Activated CD4-positive, alpha-beta T cell treated with anti-CD3 and anti-CD28 coated beads, Interleukin-2, amount 10 ng/mL, durations not matched to agents 7 days and 5 days (primary cell): ENCODE measurements at regions not wholly inside any gene's neighbourhood (a gene's known extent, or its start where the extent isn't known, plus 50 kb on each side); places are given as distances from the start of the nearest gene placed in this dataset.
A peak's percentile ranks its signal among the peaks of the same experiment; 100 is the strongest.

Experiments used
- CTCF ChIA-PET: fragments of 350-600 bp; sonication (Branson Sonifier 250); formaldehyde crosslinking; loops from one replicate; lab custom pipeline; 2021; ENCODE audit warnings: antibody characterized with exemption; lab: Charles Lee
- POLR2A ChIA-PET: fragments of 350-600 bp; sonication (Branson Sonifier 250); formaldehyde crosslinking; loops from one replicate; lab custom pipeline; 2021; ENCODE audit warnings: antibody characterized with exemption; lab: Charles Lee
- DNase-seq: peaks from one replicate; pipeline ENCODE4 v3.0.0-alpha.2; 2020
- H3K27ac Mint-ChIP-seq: one replicate; pipeline ENCODE4 v1.8.0; 2021; ENCODE audit warnings: mild to moderate bottlenecking, moderate library complexity, mixed read lengths
- H3K27me3 Mint-ChIP-seq: one replicate; pipeline ENCODE4 v1.8.0; 2021; ENCODE audit warnings: mixed read lengths
- H3K36me3 Mint-ChIP-seq: one replicate; pipeline ENCODE4 v1.8.0; 2021; ENCODE audit warnings: low read depth, mixed read lengths
- H3K4me1 Mint-ChIP-seq: one replicate; pipeline ENCODE4 v1.8.0; 2021; ENCODE audit warnings: mixed read lengths
- H3K4me3 Mint-ChIP-seq: one replicate; pipeline ENCODE4 v1.8.0; 2021; ENCODE audit warnings: mild to moderate bottlenecking, moderate library complexity, mixed read lengths
- H3K9me3 Mint-ChIP-seq: one replicate; pipeline ENCODE4 v1.8.0; 2021; ENCODE audit warnings: mixed read lengths

- no peaks in the 10 kb centered on the region for H3K9me3 Mint-ChIP-seq
- CTCF ChIA-PET: interaction anchor here (4.4 kb wide), 1 partner anchor 204 kb away, joined by 17 read pairs; no protein-coding TSS in a partner anchor
- no peak overlapping the region for H3K4me3 Mint-ChIP-seq
- POLR2A ChIA-PET: no interaction called here
- H3K36me3 Mint-ChIP-seq: no peaks in the 10 kb centered on the region
- H3K4me1 Mint-ChIP-seq: no peaks in the 10 kb centered on the region
- H3K27me3 Mint-ChIP-seq: no peaks in the 10 kb centered on the region
- DNase-seq: no peak
- no peak overlapping the region for H3K27ac Mint-ChIP-seq
Measured at GRCh38 chr1:67555461-67556296, 125.5 kb upstream of the SERBP1 start.

- H3K9me3 Mint-ChIP-seq: no peaks in the 10 kb centered on the region
- no peak for DNase-seq
- no peaks in the 10 kb centered on the region for H3K27me3 Mint-ChIP-seq
- ChIA-PET POLR2A (no interaction called here), CTCF (interaction anchor here (0.7 to 4.4 kb wide), 4 partner anchors 16 to 203 kb away, joined by 3 to 17 read pairs (median 4); no protein-coding TSS in a partner anchor)
- H3K4me1 Mint-ChIP-seq: no peaks in the 10 kb centered on the region
- no peak overlapping the region for H3K4me3 Mint-ChIP-seq
- no peak overlapping the region for H3K27ac Mint-ChIP-seq
- no peaks in the 10 kb centered on the region for H3K36me3 Mint-ChIP-seq
Measured at GRCh38 chr1:67556297-67556900, 126.2 kb upstream of the SERBP1 start.

- no peak for DNase-seq
- CTCF ChIA-PET: interaction anchor here (1.2 to 4.4 kb wide), 6 partner anchors 15 to 208 kb away, joined by 3 to 17 read pairs (median 4); no protein-coding TSS in a partner anchor
- H3K9me3 Mint-ChIP-seq: no peaks in the 10 kb centered on the region
Measured at GRCh38 chr1:67557696-67558448, 127.1 kb upstream of the GADD45A start.

GRCh38 chr1:67558449-67559193, 126.4 kb upstream of the GADD45A start:
- H3K36me3 Mint-ChIP-seq: no peaks in the 10 kb centered on the region
- peaks cover 3% of the 10 kb centered on the region for H3K4me1 Mint-ChIP-seq
- H3K4me3 Mint-ChIP-seq: no peak overlapping the region
- no peaks in the 10 kb centered on the region for H3K9me3 Mint-ChIP-seq
- ChIA-PET POLR2A (no interaction called here), CTCF (interaction anchor here (0.6 to 4.4 kb wide), 4 partner anchors 23 to 239 kb away, joined by 3 to 17 read pairs (median 4); no protein-coding TSS in a partner anchor)
- no peak for DNase-seq
- no peaks in the 10 kb centered on the region for H3K27me3 Mint-ChIP-seq
- no peak overlapping the region for H3K27ac Mint-ChIP-seq

More at GRCh38 chr1:67557696-67558448, 127.1 kb upstream of the GADD45A start:
- no peaks in the 10 kb centered on the region for H3K27me3 Mint-ChIP-seq
- peaks cover 3% of the 10 kb centered on the region for H3K4me1 Mint-ChIP-seq
- H3K27ac Mint-ChIP-seq: no peak overlapping the region
- no peaks in the 10 kb centered on the region for H3K36me3 Mint-ChIP-seq
- no peak overlapping the region for H3K4me3 Mint-ChIP-seq
- POLR2A ChIA-PET: no interaction called here

- Mint-ChIP-seq H3K9me3 (no peaks in the 10 kb centered on the region), H3K27ac (no peak overlapping the region), H3K4me1 (peaks cover 4% of the 10 kb centered on the region), H3K27me3 (no peaks in the 10 kb centered on the region), H3K36me3 (no peaks in the 10 kb centered on the region), H3K4me3 (no peak overlapping the region)
- no peak for DNase-seq
- POLR2A ChIA-PET: no interaction called here
- CTCF ChIA-PET: interaction anchor here (0.6 to 4.4 kb wide), 2 partner anchors 200 to 240 kb away, joined by 3 to 17 read pairs; no protein-coding TSS in a partner anchor
Measured at GRCh38 chr1:67559222-67559700, 125.7 kb upstream of the GADD45A start.

GRCh38 chr1:67560580-67561255, 124.3 kb upstream of the GADD45A start:
- ChIA-PET POLR2A (no interaction called here), CTCF (interaction anchor here (1.0 to 3.3 kb wide), 11 partner anchors 10 to 205 kb away, joined by 3 to 26 read pairs (median 4); no protein-coding TSS in a partner anchor)
- H3K27me3 Mint-ChIP-seq: peaks cover 2% of the 10 kb centered on the region
- DNase-seq: no peak
- peaks cover 5% of the 10 kb centered on the region for H3K4me1 Mint-ChIP-seq
- no peaks in the 10 kb centered on the region for H3K36me3 Mint-ChIP-seq
- H3K9me3 Mint-ChIP-seq: no peaks in the 10 kb centered on the region
- H3K27ac Mint-ChIP-seq: no peak overlapping the region
- no peak overlapping the region for H3K4me3 Mint-ChIP-seq

- Mint-ChIP-seq H3K27me3 (peaks cover 2% of the 10 kb centered on the region), H3K36me3 (no peaks in the 10 kb centered on the region), H3K9me3 (no peaks in the 10 kb centered on the region), H3K4me3 (no peak overlapping the region), H3K27ac (no peak overlapping the region), H3K4me1 (peaks cover 5% of the 10 kb centered on the region)
- DNase-seq: peak; percentile 88
- POLR2A ChIA-PET: interaction anchor here (0.6 kb wide), 1 partner anchor 10 kb away, joined by 3 read pairs; no protein-coding TSS in a partner anchor
- CTCF ChIA-PET: interaction anchor here (0.6 to 3.3 kb wide), 13 partner anchors 9 to 204 kb away, joined by 3 to 26 read pairs (median 4); no protein-coding TSS in a partner anchor
Measured at GRCh38 chr1:67561704-67562113, 123.3 kb upstream of the GADD45A start.

- ChIA-PET CTCF (interaction anchor here (0.6 to 2.7 kb wide), 3 partner anchors 11 to 794 kb away, joined by 3 to 26 read pairs (median 4); no protein-coding TSS in a partner anchor), POLR2A (no interaction called here)
- Mint-ChIP-seq H3K4me1 (peaks cover 5% of the 10 kb centered on the region), H3K4me3 (no peak overlapping the region), H3K27ac (peak overlapping the region; percentile 28), H3K36me3 (no peaks in the 10 kb centered on the region), H3K9me3 (no peaks in the 10 kb centered on the region), H3K27me3 (peaks cover 2% of the 10 kb centered on the region)
- no peak for DNase-seq
Measured at GRCh38 chr1:67563684-67564083, 121.3 kb upstream of the GADD45A start.

- peaks cover 2% of the 10 kb centered on the region for H3K27me3 Mint-ChIP-seq
- peaks cover 5% of the 10 kb centered on the region for H3K4me1 Mint-ChIP-seq
- H3K4me3 Mint-ChIP-seq: no peak overlapping the region
- H3K27ac Mint-ChIP-seq: peak overlapping the region; percentile 28
- DNase-seq: no peak
- H3K9me3 Mint-ChIP-seq: no peaks in the 10 kb centered on the region
- POLR2A ChIA-PET: no interaction called here
- H3K36me3 Mint-ChIP-seq: no peaks in the 10 kb centered on the region
- CTCF ChIA-PET: interaction anchor here (0.9 to 1.4 kb wide), 2 partner anchors 20 to 196 kb away, joined by 3 to 4 read pairs; no protein-coding TSS in a partner anchor
Measured at GRCh38 chr1:67564193-67564592, 120.8 kb upstream of the GADD45A start.

- POLR2A ChIA-PET: no interaction called here
- CTCF ChIA-PET: interaction anchor here (0.7 to 2.2 kb wide), 2 partner anchors 16 to 118 kb away, joined by 3 to 7 read pairs; partner anchors contain the start of gene GADD45A
- Mint-ChIP-seq H3K36me3 (no peaks in the 10 kb centered on the region), H3K27me3 (peaks cover 2% of the 10 kb centered on the region), H3K27ac (no peak overlapping the region), H3K4me3 (no peak overlapping the region), H3K4me1 (peaks cover 3% of the 10 kb centered on the region), H3K9me3 (no peaks in the 10 kb centered on the region)
- DNase-seq: no peak
Measured at GRCh38 chr1:67566803-67567377, 118.1 kb upstream of the GADD45A start.
